Non-pigmented ciliary epithelial cell (primary cell): ENCODE measurements at regions not wholly inside any gene's neighbourhood (a gene's known extent, or its start where the extent isn't known, plus 50 kb on each side); places are given as distances from the start of the nearest gene placed in this dataset.
"Not testable (repeated sequence)": the region's sequence is repeated elsewhere in the genome, so short reads cannot be mapped to it uniquely, and the experiment has no call there.

Source experiments
- DNase-seq: peaks from one replicate; pipeline ENCODE4 v3.0.0-alpha.2; 2010; ENCODE audit warnings: low read depth

DNA sequence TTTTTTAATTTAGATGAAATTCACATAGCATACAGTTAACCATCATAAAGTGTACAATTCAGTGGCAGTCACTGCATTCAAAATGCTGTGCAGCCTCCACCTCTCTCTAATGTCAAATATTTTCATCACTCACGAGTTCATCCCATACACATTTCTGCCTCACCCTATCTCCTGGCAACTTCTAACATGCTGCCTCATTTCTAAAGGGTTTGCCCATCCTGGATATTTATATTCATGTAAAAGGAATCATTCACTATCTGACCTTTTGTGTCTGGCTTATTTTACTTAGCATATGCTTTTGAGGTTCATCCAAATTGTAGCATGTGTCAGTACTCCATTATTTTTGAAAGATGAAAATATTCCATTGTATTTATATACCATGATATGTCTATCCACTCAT is 286.9 kb upstream of the VSTM2A start:
- DNase-seq: no peak

DNA sequence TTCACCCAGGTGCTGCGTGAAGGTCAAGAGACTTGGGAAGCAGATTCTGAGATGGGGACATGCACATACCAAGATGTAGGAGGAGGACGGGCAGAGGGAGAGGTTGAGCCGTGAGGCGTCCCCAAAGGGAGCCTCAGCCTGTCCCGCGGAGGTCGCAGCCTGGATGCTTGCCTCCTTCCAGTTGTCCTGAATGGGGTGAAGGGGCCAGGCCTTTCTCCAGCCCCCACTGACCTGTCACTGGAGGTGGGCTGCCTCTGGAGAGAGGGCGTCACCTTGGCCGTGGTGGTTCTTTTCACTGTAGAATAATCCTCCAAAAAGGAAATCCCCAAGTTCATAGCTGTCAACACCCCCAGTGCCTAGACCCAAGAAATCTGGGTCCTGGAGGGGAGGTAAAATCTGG is 283.0 kb upstream of the VSTM2A start:
- DNase-seq: no peak

DNA sequence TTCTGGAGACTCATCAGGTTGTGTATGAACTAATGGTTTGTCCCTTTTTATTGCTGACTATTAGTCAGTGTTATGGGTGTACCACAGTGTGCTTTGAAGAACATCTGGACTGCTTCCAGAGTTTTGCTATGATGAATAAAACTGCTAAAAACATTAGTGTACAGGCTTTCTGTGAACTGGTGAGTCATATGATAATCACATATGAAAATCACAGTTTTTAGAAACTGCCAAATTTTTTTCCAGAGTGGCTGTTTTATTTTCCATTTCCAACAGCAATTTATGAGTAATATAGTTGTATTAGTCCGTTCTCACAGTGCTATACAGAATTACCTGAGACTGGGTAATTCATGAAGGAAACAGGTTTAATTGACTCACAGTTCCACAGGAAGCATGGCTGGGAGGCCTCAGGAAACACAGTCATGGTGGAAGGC is 281.2 kb upstream of the VSTM2A start:
- peak; percentile 58 for DNase-seq

DNA sequence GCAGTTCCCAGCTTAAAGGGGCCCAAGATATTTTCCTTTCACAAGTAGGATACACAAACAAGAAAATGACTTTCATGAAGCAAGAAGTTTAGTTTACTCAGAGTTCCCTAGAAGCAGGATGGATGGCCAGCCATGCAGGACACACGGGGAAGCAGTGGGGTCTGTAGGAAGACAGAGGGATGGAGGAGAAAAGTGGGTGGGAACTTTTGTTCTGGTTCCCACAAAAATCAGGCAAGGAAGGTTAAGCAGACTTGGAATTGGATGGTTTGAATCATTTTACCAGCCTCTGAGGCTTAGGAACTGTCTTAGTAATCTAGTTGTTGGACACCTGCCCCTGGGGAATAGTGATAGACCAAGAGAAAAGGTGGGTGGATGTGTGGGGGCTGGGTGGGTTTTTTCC is 263.3 kb upstream of the VSTM2A start:
- no peak for DNase-seq

DNA sequence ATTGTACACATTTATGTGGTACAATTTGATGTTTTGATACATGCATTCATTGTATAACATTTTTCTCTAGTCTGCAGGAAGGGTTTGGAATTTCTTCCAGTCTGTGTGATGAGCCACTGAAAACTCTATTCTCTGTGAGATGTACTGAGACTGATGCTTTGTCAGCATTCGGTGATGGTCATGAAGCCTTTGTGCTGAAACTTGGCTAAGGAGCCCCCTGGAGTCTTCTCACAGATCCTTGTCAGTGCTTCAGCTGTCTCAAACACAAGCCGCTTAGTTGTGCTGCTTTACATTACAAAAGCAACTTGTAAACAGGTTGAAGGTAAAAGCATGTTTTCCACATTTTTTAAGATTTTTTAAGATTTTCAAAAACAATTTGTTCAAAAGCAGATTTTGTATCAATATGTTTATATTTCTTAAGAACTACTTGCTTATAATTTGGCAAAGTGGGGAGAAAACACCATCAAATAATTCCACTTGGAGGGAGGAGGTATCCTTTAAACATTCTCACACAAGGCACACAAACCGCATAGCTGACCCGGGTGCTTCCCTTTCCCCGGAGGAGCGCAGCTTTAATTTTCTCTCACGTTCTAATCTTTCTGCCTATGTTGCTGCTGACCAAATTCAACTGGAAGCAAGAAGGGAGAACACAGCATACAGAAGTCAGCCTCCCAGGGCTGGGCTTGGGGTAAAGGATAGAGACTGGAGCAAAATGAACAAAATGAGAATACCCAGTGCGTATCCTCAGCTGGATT is 249.8 kb upstream of the VSTM2A start:
- DNase-seq: no peak

DNA sequence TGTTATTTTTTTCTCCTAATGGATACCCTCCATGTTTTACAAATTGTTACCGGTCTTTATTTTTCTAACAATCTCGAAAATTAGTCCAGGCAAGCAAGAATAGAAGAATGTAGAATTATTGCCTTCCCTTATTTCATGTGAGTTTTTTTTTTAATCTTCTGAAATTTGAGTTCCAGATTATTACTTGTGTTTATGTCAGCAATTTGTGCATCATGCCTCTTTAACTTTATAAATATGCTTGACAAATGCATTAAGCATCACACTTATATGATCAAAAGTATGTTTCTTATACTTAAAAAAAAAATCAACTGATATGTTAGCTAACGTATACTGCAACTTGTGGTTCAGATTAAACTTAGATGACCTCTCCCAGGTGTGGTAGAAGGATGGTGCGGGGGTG is 242.7 kb upstream of the VSTM2A start:
- DNase-seq: no peak

DNA sequence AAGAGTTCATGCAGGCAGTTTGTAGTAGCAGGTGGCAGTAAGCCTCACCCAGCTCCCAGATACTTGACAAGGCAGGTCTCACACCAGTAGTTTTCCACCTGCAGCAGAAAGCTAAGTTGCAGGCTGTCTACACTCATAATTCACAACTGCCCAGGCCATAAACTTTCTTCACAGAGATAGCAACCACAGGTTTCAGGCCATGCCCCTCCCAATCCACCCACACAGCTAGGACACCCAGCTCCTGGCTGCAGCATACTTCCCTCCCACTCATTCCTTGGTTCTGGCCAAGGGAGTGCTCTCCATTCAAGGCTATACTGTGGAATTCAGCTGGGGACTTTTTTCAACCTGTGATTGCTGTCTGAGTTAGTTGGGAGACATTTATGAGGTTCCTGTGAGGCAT is 226.2 kb upstream of the VSTM2A start:
- DNase-seq: not testable (repeated sequence)

DNA sequence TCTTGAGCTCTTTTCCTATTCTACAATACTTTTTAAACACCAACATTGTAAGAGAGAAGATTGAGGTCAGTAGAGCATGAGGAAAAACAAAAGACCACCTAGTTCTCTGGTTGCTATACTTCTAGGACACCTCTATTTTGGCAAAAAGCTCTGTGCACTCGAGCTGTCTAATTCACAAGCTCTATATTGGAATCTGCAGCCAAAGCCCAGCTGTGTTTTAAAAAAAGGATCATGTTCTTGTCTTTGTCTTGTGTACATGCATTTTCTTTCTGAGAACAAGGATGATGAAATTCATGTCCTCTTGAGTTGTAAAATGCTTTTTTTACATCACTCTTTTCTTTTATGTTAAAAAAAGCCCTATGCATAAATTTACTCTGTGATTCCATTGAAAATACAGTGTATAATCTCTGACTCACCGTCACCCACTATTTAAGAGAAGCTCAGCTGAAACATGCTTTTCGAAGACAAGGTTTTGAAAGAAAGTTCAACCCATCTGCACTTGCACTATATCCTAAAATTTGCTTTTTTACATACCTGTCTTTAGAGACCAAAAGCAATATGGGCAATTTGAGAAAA is 215.5 kb upstream of the VSTM2A start:
- no peak for DNase-seq

DNA sequence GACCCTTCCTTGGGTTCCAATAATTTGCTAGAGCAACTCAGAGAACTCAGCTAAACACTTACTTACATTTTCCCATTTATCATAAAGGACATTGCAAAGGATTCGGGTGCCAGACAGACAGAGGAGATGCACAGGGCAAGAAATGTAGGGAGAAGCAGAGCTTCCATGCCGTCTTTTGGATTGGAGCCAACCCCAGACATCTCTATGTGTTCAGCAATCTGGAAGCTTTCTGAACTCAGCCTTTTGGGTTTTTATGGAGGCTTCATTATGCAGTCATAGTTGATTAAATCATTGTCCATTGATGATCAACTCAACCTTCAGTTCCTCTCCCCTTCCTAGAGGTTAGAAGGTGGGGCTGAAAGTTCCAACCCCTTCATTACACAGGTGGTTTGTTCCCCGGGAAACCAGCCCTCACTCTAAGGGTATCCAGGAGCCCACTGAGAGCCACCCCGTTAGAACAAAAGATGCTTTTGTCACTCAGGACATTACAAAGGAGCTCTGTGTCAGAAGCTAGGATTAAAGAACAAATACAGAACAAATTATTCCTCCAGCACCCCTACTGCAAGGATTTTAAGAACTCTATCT is 211.9 kb upstream of the VSTM2A start:
- DNase-seq: no peak

DNA sequence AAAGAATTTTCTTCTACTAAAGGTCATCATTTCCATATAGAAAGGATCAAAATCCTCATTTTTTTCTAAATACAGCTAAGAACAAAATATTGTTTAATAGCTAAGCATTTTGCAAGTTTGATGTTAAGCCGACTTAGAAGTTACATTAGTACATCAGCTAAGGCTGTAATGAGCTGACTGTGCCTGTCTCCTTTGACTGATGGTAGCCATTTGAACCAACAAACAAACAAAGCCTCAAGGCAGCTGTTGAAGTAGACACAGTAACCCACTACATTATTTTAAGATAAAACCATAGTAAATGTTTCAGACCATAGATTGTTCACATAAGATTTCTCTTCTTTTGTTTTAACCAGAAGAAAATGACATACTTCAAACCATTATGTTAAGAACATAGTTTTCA is 210.9 kb upstream of the VSTM2A start:
- no peak for DNase-seq

DNA sequence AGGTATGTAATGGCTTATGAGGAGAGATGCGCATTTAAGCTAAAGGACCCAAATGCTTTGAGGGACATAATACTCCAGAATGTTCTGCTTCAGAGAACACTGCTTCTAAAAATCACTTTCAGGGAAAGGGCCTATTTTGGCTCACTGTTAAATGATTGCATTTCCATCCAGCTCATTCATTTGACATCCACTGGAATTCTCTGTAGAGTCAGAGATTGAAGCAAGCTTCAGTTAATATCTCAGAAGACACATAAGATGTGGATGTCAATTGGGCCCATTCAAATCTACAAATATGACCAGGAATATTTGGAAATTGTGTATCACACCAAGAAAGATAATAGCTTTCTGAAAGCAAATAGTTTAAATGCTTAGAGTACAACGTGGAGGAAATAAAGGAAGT is 209.9 kb upstream of the VSTM2A start:
- DNase-seq: no peak

DNA sequence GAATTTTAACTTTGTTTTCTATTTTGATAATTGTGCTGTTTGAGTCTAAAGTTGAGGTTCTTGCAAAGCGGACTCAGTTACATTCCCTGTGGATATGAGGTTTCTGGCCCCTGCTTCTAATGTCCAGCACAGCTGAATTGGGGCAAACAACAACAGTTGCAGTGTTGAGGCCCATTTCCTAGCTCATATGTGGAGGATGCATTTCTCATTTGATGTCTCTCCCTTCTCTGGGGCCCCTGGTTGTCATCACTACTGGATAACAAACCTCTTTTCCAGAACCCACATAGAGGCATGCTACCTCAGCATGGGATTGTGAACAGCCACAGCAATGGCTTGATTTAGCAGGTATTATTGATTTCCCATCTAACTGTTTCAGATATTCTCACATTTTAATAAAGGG is 208.2 kb upstream of the VSTM2A start:
- DNase-seq: no peak

DNA sequence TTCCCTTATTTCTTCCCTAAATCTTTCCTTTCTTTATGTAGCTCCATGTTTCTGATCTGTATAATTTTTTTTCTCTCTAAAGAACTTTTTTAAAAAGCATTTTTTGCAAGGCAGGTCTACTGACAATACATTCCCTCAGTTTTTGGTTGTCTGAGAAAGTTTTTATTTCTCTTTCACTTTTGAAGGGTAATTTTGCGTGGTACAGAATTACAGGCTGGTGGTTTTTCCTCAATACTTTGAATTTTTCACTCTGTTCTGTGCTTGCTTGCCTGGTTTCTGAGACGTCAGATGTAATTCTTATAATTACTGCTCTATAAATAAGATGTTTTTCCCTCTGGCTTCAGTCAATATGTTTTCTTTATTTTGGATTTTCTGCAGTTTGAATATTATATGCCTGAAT is 205.4 kb upstream of the VSTM2A start:
- DNase-seq: no peak

DNA sequence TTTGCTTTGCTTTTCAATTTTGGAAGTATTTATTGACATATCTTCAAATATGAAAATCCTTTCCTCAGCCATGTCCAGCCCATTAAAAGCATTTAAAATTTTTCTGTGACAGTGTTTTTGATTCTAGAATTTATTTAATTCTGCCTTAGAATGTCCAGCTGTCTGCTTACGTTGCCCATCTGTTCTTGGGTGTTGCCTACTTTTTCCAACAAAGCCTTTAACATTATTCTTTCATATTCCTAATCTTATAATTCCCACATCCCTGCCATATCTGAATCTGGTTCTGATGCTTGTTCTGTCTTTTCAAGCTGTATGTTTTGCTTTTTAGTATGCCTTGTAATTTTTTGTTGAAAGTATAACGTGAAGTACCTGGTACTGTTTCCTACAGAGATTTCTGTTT is 204.7 kb upstream of the VSTM2A start:
- no peak for DNase-seq

DNA sequence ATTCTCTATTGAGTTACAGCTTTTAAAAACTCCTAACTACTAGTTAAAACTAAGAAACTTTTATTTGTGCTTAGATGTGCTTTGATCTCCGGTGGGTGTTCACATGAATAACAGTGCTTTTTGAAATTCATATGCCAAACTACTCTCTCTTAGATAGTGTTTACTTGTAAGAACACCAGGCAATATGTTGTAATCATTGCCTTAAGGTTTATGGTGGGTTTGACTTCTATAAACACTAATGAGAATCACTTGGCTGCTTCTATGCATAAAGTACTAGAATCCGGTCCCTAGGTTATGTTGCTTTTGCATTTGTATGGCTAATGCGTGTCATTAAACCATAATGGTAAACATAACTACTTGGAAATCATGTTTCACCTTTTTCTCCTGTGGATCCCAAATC is 203.9 kb upstream of the VSTM2A start:
- DNase-seq: no peak

DNA sequence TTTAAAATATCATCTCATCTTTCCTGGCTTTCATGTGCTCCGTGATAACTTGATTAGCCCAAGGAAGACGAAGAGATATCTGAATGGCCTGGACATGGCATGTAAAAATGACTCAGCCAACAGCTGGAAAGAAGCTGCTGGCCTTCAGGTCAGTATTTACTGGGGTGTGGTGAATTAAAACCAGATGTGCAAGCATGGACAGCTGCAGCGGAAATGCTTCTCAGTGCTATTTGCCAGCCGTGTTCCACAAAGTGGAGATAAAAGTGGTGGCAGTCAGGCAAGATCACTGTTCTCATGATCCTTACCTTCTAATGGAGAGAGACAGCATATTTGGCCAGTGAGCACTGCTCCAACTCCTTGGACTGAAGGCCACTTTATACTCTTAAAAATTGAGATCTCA is 203.1 kb upstream of the VSTM2A start:
- no peak for DNase-seq

DNA sequence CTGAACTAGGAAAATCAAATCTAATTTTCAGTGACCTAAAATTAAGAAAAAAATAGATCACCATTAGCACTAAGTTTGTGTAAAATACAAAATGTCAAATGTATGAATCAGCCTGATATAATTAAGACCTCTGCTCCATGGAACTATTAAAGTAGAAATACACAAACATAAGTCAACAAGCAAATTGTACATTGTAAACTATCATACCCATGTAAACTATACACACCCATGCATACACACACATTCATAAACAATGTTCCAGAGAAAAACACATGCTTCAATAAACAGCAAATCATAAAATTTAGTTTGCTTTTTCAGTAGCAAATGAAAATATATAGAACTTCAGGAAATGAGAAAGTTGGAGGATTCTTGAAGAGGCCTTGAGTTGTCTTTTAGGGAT is 199.7 kb upstream of the VSTM2A start:
- DNase-seq: no peak

DNA sequence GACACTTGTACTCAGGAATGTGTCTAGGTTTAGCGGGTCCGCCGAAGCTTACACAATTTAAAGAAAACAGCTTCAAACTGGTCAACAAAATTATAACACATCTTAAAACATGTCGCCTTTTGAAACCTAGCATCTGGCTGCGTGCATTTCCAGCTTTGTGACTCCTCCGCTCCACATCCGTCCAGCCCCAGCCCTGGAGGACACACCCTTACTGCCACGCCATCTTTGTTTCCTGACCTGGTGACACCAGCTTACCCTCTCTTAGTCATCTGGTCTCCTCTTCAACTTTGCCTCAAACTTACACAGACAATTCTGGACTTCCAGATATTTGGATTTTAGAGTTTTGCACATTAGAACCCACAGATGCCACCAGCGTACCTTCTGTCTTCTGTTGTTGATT is 198.7 kb upstream of the VSTM2A start:
- no peak for DNase-seq

DNA sequence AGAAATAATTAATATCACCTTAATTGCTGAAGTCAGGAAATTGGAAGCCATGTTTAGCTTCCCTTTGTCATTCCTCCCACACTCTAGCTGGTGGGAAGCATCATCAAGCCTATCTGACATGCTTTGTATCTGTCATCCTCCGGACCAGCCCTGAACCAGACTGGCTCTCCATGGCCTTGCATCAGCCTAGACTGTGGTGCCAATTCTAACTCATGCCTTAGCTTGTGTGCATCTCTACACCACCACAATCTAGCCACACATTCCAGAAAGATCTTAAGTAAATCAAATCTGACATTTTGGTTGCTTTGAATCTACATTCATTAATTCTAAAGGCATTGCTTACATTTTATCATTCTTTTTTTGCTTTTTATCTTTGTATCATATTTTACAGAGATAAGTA is 196.4 kb upstream of the VSTM2A start:
- no peak for DNase-seq

DNA sequence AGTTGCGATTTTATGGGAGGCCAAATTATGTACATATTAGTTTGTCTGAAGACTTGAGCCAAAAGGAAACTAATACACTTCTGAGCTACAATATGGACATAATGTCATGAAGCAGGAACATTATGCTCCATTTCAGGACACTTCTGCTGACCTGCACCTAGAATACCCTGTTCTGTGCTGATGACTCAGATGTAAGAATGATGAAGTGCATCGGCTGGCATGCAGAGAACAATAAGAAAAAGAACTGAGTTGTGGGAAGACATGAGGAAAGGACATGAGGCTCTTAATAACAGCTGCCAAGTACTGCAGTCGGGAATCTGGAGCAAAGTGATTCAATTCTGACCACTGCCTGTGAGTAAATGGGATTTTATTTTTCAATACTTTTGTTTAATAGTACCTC is 192.9 kb upstream of the VSTM2A start:
- DNase-seq: peak; percentile 13

DNA sequence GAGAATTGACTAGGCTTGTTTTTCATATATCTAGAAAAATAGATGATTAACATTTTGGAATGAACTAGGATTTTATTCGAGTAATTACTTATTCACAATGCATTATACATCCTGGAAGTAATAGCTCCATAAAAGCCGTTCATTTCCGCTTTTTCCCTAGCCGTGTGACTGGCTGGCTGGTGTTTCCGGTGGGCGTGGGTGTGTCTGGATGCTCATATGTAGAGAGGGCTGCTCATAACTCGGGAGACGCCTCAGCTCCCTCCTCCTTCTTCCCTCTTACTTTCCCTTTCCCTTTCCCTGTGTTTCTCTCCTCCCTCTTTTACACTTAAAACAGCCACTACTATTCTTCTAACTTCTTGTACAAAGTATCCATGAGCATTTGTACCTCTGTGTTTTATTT is 187.7 kb upstream of the VSTM2A start:
- no peak for DNase-seq

DNA sequence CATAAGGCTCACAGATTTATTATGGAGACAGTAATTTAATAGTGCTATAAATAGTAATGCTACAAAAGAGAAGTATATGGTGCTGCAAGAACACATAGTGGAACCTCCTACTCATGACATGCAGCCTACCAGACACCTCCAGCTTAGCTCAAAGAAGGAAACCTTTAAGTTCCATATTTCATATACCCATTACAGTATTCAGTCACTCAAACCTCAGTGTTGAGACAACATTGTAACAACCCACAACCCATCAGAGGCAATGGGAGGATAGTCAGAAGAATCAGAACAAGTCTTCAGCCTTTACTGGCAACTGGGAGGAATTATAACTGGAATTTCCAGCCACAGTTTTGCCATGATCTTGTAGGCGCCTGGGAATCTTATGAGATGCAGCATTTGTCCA is 186.3 kb upstream of the VSTM2A start:
- DNase-seq: no peak

DNA sequence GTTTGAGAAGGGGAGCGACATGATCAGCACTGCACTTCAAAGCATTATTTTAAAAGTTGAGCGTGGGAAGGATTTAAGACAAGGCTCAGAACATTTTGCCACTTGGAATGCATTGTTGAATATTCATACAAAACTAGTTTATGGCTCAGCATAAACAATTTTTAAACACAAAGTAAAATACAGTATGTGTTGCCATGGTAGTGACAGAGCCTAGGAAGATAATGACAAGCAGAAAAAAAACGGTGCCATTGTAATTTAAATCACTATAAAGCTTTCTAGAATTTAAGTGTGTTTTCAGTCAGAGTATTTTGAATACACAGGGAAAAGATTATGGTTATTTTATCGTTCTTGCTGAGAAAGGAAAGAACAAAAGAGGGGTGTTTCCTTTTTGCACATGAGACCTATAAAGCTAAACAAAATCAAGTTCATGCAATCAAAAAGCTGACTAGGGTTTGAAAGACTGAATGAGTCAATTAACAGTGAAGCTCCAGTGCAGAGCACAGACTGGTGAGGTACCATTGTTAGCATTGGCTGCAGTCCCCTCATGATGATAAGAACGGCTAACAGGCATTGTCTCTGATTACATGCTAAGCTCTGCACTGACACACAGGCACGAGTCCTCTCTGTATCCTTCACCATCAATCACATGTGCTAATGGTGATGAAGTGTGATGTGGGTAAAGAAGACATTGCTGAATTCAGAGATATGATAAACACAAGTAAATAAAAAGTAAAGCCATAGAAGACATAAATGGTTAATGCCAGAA is 181.9 kb upstream of the VSTM2A start:
- no peak for DNase-seq
